ENCODE measurements at regions not wholly inside any gene's neighbourhood (a gene's known extent, or its start where the extent isn't known, plus 50 kb on each side); places are given as distances from the start of the nearest gene placed in this dataset.
A peak's percentile ranks its signal among the peaks of the same experiment; 100 is the strongest.

DNA sequence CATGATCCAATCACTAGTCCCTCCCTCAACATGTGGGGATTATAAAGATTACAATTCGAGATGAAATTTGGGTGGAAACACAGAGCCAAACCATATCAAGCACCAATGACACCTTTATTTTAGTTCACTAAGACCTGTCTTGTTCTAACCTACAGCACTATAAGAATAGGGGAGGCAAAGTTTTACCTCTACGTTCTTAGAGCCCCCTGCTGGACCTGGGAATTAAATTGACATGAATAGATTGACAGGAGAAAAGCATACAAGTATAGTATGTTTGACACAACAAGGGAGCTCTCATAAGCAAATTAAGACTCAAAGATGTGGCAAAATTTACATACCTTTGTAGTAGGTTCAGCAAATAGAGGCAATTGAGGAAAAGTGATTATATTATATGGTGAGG is 974.4 kb upstream of the ALCAM start:
- no peak for DNase-seq (ENCODE audit: low read depth)
- TF ChIP-seq, protein P1, sequence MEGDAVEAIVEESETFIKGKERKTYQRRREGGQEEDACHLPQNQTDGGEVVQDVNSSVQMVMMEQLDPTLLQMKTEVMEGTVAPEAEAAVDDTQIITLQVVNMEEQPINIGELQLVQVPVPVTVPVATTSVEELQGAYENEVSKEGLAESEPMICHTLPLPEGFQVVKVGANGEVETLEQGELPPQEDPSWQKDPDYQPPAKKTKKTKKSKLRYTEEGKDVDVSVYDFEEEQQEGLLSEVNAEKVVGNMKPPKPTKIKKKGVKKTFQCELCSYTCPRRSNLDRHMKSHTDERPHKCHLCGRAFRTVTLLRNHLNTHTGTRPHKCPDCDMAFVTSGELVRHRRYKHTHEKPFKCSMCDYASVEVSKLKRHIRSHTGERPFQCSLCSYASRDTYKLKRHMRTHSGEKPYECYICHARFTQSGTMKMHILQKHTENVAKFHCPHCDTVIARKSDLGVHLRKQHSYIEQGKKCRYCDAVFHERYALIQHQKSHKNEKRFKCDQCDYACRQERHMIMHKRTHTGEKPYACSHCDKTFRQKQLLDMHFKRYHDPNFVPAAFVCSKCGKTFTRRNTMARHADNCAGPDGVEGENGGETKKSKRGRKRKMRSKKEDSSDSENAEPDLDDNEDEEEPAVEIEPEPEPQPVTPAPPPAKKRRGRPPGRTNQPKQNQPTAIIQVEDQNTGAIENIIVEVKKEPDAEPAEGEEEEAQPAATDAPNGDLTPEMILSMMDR (IDR thresholded peaks at IDR 0.05; ENCODE audit: control insufficient read depth, extremely low read depth, insufficient read depth), result 0 out of 2 replicates have a peak, but pooled peaks have one; percentile 6
- no peak overlapping the region for H3K4me3 ChIP-seq (ENCODE audit: low read depth, low read length)

- H3K4me3 ChIP-seq (ENCODE audit: low read depth, low read length), result no peak overlapping the region
- TF ChIP-seq, protein P1 (IDR thresholded peaks at IDR 0.05; ENCODE audit: control insufficient read depth, extremely low read depth, insufficient read depth), result no peak
- no peak for DNase-seq (ENCODE audit: low read depth)
These were observed 969.6 kb upstream of the ALCAM start for GRCh38 chr3:104396974-104397669.

DNA sequence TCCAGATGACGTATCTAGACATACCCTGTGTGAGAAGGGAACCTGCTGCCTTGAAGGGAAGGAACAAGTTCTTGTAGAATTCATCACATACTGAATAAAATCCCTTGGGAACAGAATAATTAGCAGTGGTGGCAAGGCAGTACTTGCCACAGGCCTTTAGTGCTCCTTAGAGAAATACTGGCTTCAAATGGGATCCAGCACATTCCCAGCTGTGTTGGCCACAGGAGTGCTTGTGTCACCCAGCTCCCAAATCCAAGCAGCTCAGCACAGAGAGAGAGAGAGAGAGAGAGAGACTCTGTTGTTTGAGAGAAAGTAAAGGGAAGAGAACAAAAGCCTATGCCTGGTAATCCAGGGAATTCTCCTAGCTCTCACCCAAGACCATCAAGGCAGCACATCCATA is 969.0 kb upstream of the ALCAM start:
- DNase-seq (ENCODE audit: low read depth), result no peak
- TF ChIP-seq, protein P1 (IDR thresholded peaks at IDR 0.05; ENCODE audit: control insufficient read depth, extremely low read depth, insufficient read depth), result no peak
- no peak overlapping the region for H3K4me3 ChIP-seq (ENCODE audit: low read depth, low read length)

- TF ChIP-seq, protein P1 (IDR thresholded peaks at IDR 0.05; ENCODE audit: control insufficient read depth, extremely low read depth, insufficient read depth), result no peak
- DNase-seq (ENCODE audit: low read depth), result no peak
- no peak overlapping the region for H3K4me3 ChIP-seq (ENCODE audit: low read depth, low read length)
These were observed 963.8 kb upstream of the ALCAM start for GRCh38 chr3:104402902-104403301.

DNA sequence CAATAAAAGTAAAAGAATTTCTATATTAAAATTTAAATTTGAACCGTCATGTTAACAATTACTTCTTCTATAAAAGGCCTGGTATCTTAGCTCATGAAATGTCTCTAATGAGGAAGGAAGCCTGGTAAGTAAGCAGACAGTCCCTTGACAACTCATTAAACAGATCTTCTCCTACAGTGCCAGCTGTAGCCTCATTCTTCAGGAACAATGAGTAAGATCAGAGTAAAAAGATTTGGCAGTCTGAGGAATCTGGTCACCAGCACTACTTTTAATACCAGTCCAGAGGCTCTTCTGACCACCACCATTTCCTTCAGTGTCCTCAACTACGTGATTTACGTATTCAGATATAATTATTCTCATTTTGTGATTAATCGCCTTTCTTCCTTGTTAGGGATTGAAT is 955.0 kb upstream of the ALCAM start:
- H3K4me3 ChIP-seq (ENCODE audit: low read depth, low read length), result no peak overlapping the region
- DNase-seq (ENCODE audit: low read depth), result no peak
- TF ChIP-seq, protein P1 (IDR thresholded peaks at IDR 0.05; ENCODE audit: control insufficient read depth, extremely low read depth, insufficient read depth), result no peak

GRCh38 chr3:104412608-104413580 is 953.8 kb upstream of the ALCAM start:
- no peak for DNase-seq (ENCODE audit: low read depth)
- TF ChIP-seq, protein P1 (IDR thresholded peaks at IDR 0.05; ENCODE audit: control insufficient read depth, extremely low read depth, insufficient read depth), result no peak
- H3K4me3 ChIP-seq (ENCODE audit: low read depth, low read length), result no peak overlapping the region
